ENCODE measurements at regions not wholly inside any gene's neighbourhood (a gene's known extent, or its start where the extent isn't known, plus 50 kb on each side); places are given as distances from the start of the nearest gene placed in this dataset.

GRCh38 chr2:37869304-37869703 lies 55.8 kb upstream of the RMDN2 start:
- TF ChIP-seq, protein P1, sequence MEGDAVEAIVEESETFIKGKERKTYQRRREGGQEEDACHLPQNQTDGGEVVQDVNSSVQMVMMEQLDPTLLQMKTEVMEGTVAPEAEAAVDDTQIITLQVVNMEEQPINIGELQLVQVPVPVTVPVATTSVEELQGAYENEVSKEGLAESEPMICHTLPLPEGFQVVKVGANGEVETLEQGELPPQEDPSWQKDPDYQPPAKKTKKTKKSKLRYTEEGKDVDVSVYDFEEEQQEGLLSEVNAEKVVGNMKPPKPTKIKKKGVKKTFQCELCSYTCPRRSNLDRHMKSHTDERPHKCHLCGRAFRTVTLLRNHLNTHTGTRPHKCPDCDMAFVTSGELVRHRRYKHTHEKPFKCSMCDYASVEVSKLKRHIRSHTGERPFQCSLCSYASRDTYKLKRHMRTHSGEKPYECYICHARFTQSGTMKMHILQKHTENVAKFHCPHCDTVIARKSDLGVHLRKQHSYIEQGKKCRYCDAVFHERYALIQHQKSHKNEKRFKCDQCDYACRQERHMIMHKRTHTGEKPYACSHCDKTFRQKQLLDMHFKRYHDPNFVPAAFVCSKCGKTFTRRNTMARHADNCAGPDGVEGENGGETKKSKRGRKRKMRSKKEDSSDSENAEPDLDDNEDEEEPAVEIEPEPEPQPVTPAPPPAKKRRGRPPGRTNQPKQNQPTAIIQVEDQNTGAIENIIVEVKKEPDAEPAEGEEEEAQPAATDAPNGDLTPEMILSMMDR (conservative IDR thresholded peaks at IDR 0.05; ENCODE audit: low read depth, low read length): no peak
- no peak for TF ChIP-seq EZH2 (IDR thresholded peaks at IDR 0.05; ENCODE audit: borderline replicate concordance, low read depth, low read length, poor library complexity, severe bottlenecking)

Data from A673 (cell line).